ENCODE measurements at regions not wholly inside any gene's neighbourhood (a gene's known extent, or its start where the extent isn't known, plus 50 kb on each side); places are given as distances from the start of the nearest gene placed in this dataset.

GRCh38 chr1:157292809-157293564, 154.8 kb upstream of the ETV3 start:
- DNase-seq (ENCODE audit: low read depth), result no peak
- no peak overlapping the region for H3K4me3 ChIP-seq (ENCODE audit: control insufficient read depth, low read depth, low read length)
- no peak for TF ChIP-seq CTCF (conservative IDR thresholded peaks at IDR 0.05; ENCODE audit: control insufficient read depth, insufficient read depth, low read depth, low read length)

GRCh38 chr1:157292302-157292701, 154.1 kb upstream of the ETV3 start:
- DNase-seq (ENCODE audit: low read depth), result no peak
- no peak for TF ChIP-seq CTCF (conservative IDR thresholded peaks at IDR 0.05; ENCODE audit: control insufficient read depth, insufficient read depth, low read depth, low read length)
- H3K4me3 ChIP-seq (ENCODE audit: control insufficient read depth, low read depth, low read length), result no peak overlapping the region

- TF ChIP-seq CTCF (conservative IDR thresholded peaks at IDR 0.05; ENCODE audit: control insufficient read depth, insufficient read depth, low read depth, low read length), result no peak
- H3K4me3 ChIP-seq (ENCODE audit: control insufficient read depth, low read depth, low read length), result no peak overlapping the region
- no peak for DNase-seq (ENCODE audit: low read depth)
These were observed 152.9 kb upstream of the ETV3 start for GRCh38 chr1:157291083-157291482.

DNA sequence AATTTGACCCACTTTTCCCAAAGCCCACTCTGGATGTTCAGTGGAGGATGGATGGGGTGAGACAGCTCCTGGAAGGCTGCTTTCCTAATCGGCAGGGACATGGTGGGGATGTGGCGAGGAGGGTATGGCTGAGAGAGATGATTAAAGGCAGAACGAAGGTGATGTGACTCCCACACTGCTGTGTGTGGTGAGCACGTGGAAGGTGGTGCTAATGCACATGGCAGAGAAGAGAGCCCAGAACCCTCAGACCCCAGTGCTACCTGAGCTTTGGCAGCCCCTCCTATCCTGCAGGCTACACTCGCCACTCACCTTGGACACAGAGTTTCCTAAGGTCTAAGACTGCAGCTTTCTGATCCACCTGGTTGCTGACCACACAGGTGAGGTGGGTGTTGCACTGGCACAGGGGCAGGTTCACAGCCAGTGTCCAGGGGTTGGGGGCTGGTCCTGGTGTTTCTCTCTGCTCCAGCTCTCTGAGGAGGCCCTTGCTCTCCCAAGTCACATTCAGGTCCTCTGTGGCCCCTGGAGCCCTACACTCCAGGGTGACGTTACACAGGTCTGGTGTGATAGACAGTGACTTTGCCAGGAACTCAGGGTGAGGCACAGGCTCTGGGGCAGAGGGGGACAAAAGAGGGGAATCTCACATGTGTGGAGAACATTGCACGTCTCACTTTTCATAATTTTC, 151.4 kb upstream of the ETV3 start:
- no peak for TF ChIP-seq CTCF (conservative IDR thresholded peaks at IDR 0.05; ENCODE audit: control insufficient read depth, insufficient read depth, low read depth, low read length)
- no peak overlapping the region for H3K4me3 ChIP-seq (ENCODE audit: control insufficient read depth, low read depth, low read length)
- no peak for DNase-seq (ENCODE audit: low read depth)

GRCh38 chr1:157288996-157289395, 150.8 kb upstream of the ETV3 start:
- H3K4me3 ChIP-seq (ENCODE audit: control insufficient read depth, low read depth, low read length), result no peak overlapping the region
- no peak for TF ChIP-seq CTCF (conservative IDR thresholded peaks at IDR 0.05; ENCODE audit: control insufficient read depth, insufficient read depth, low read depth, low read length)
- DNase-seq (ENCODE audit: low read depth), result no peak

DNA sequence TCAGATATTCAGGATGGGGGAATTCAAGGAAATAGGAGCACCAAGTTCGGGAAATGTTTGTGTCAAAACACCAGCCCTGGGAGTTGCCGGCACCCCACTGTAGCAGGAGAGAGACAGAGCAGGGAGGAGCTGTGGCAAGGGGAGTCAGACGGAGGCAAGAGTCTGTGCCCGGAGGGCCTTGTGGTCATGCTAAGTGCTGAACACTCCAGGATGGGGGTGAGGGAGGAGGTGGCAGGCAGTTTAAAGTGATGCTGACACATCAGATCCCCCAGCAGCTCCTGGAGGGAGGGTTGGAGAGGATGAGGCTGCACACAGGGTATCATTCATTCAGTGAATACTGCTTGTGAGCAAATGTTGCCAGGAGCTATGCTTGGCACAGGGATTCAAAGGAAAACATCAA, 150.3 kb upstream of the ETV3 start:
- H3K4me3 ChIP-seq (ENCODE audit: control insufficient read depth, low read depth, low read length), result no peak overlapping the region
- no peak for TF ChIP-seq CTCF (conservative IDR thresholded peaks at IDR 0.05; ENCODE audit: control insufficient read depth, insufficient read depth, low read depth, low read length)
- DNase-seq (ENCODE audit: low read depth), result no peak
